H1 (cell line): ENCODE measurements at regions not wholly inside any gene's neighbourhood (a gene's known extent, or its start where the extent isn't known, plus 50 kb on each side); places are given as distances from the start of the nearest gene placed in this dataset.

Source experiments
- CTCF ChIA-PET: fragments of 300-600 bp; sonication (Branson Sonifier 250); formaldehyde crosslinking; loops from one replicate; lab custom pipeline; 2021; ENCODE audit not compliant: partially characterized antibody; lab: Charles Lee
- POLR2A ChIA-PET: fragments of 300-600 bp; sonication (Branson Sonifier 250); formaldehyde crosslinking; loops from one replicate; lab custom pipeline; 2021; ENCODE audit warnings: inconsistent platforms; ENCODE audit not compliant: partially characterized antibody; lab: Charles Lee
- DNase-seq, 2 experiments: peaks; one replicate each; pipeline versions ENCODE4 v3.0.0 to v3.0.0-alpha.2; 2010 to 2022; ENCODE audit warnings: low spot score in 2 of 2, low read depth in 1 of 2, mixed read lengths in 1 of 2
- FAIRE-seq: peaks from 2 replicates; lab custom pipeline; 2011; peaks lifted over from hg19 to GRCh38; lab: Jason Lieb, UNC
- H2AFZ ChIP-seq: 2 replicates; pipeline ENCODE4 v1.8.1; 2012; ENCODE audit warnings: low read length, inconsistent platforms
- H2AK5ac ChIP-seq: 2 replicates; pipeline ENCODE4 v1.6.1; 2013; ENCODE audit warnings: low read depth, low read length
- H2BK120ac ChIP-seq: replicated peaks from 2 replicates; pipeline ENCODE3; 2013; ENCODE audit warnings: low read depth, low read length, inconsistent platforms
- H2BK12ac ChIP-seq: 2 replicates; pipeline ENCODE4 v1.6.1; 2013; ENCODE audit warnings: low read depth, low read length
- H2BK15ac ChIP-seq: 2 replicates; pipeline ENCODE4 v1.6.1; 2013; ENCODE audit warnings: low read length
- H2BK20ac ChIP-seq: 2 replicates; pipeline ENCODE4 v1.6.1; 2013; ENCODE audit warnings: low read length
- H2BK5ac ChIP-seq: 2 replicates; pipeline ENCODE4 v1.6.1; 2013; ENCODE audit warnings: low read depth, low read length
- H3K14ac ChIP-seq: 2 replicates; pipeline ENCODE4 v1.6.1; 2013; ENCODE audit warnings: inconsistent platforms; ENCODE audit not compliant: insufficient read length
- H3K18ac ChIP-seq: 2 replicates; pipeline ENCODE4 v1.6.1; 2013; ENCODE audit warnings: low read length; ENCODE audit errors: extremely low read depth
- H3K23ac ChIP-seq: 2 replicates; pipeline ENCODE4 v1.6.1; 2013; ENCODE audit warnings: inconsistent platforms; ENCODE audit not compliant: insufficient read length
- H3K23me2 ChIP-seq: 2 replicates; pipeline ENCODE4 v1.6.1; 2013; ENCODE audit warnings: low read depth, low read length
- H3K27ac ChIP-seq: 2 replicates; pipeline ENCODE4 v1.6.1; 2011; ENCODE audit warnings: low read depth, low read length, inconsistent platforms
- H3K27me3 ChIP-seq, 4 experiments: replicated peaks in 1 of 4; 1 replicate in 1 of 4; 2 replicates in 3 of 4; pipeline versions ENCODE4 v1.6.1 to v1.8.1; 2011 to 2013; ENCODE audit warnings: low read length in 3 of 4, mild to moderate bottlenecking in 3 of 4, inconsistent platforms in 2 of 4, mixed read lengths in 2 of 4, moderate library complexity in 1 of 4; ENCODE audit not compliant: control insufficient read depth in 3 of 4, insufficient read depth in 3 of 4; ENCODE audit errors: extremely low read depth in 1 of 4
- H3K36me3 ChIP-seq, 4 experiments: 2 replicates each; pipeline versions ENCODE4 v1.6.1 to v1.8.1; 2011 to 2013; ENCODE audit warnings: mild to moderate bottlenecking in 4 of 4, low read length in 3 of 4, moderate library complexity in 2 of 4, control low read depth in 1 of 4, inconsistent platforms in 1 of 4; ENCODE audit not compliant: insufficient read depth in 4 of 4, control insufficient read depth in 2 of 4
- H3K4ac ChIP-seq: replicated peaks from 2 replicates; pipeline ENCODE3; 2013; ENCODE audit warnings: low read length, low read depth, mixed read lengths, inconsistent platforms; ENCODE audit not compliant: insufficient read length
- H3K4me1 ChIP-seq, 4 experiments: replicated peaks in 1 of 4; 1 replicate in 1 of 4; 2 replicates in 3 of 4; pipeline versions ENCODE4 v1.6.1 to v1.8.1; 2011 to 2013; ENCODE audit warnings: low read length in 3 of 4, inconsistent platforms in 2 of 4, mixed read lengths in 1 of 4; ENCODE audit not compliant: insufficient read depth in 4 of 4, control insufficient read depth in 3 of 4
- H3K4me2 ChIP-seq, 2 experiments: 2 replicates each; pipeline versions ENCODE4 v1.6.1 to v1.8.1; 2011 to 2013; ENCODE audit warnings: low read depth in 2 of 2, low read length in 2 of 2, control low read depth in 1 of 2, inconsistent platforms in 1 of 2, mild to moderate bottlenecking in 1 of 2; ENCODE audit not compliant: insufficient read depth in 1 of 2
- H3K4me3 ChIP-seq, 4 experiments: fragments of 200-600, 300-600 bp in 1 of 4; sonication (generic), shearing (Covaris generic), sonication (Bioruptor Twin) in 1 of 4; 2 replicates each; pipeline versions ENCODE4 v1.5.1 to v1.8.1; 2011 to 2016; ENCODE audit warnings: low read length in 4 of 4, low read depth in 3 of 4, control low read depth in 2 of 4, inconsistent platforms in 2 of 4, mild to moderate bottlenecking in 2 of 4, mixed read lengths in 1 of 4, moderate library complexity in 1 of 4; ENCODE audit not compliant: insufficient read depth in 2 of 4; ENCODE audit errors: extremely low read depth in 1 of 4
- H3K56ac ChIP-seq: replicated peaks from 2 replicates; pipeline ENCODE3; 2013; ENCODE audit warnings: low read depth, mild to moderate bottlenecking, mixed read lengths, low read length, inconsistent platforms; ENCODE audit not compliant: insufficient read length
- H3K79me1 ChIP-seq: 2 replicates; pipeline ENCODE4 v1.6.1; 2013; ENCODE audit warnings: low read depth, low read length, control low read depth
- H3K79me2 ChIP-seq, 2 experiments: 2 replicates each; pipeline versions ENCODE4 v1.6.1 to v1.8.1; 2012 to 2013; ENCODE audit warnings: low read length in 2 of 2, mild to moderate bottlenecking in 2 of 2, inconsistent platforms in 1 of 2; ENCODE audit not compliant: insufficient read depth in 2 of 2, control insufficient read depth in 1 of 2
- H3K9ac ChIP-seq, 4 experiments: replicated peaks in 1 of 4; 1 replicate in 1 of 4; 2 replicates in 3 of 4; pipeline versions ENCODE4 v1.6.1 to v1.8.1; 2011 to 2013; ENCODE audit warnings: low read depth in 3 of 4, low read length in 3 of 4, control low read depth in 2 of 4, mild to moderate bottlenecking in 2 of 4, moderate library complexity in 2 of 4, inconsistent platforms in 1 of 4; ENCODE audit errors: extremely low read depth in 1 of 4
- H3K9me3 ChIP-seq, 2 experiments: 2 replicates each; pipeline versions ENCODE4 v1.6.1 to v1.8.1; 2012 to 2013; ENCODE audit warnings: mild to moderate bottlenecking in 2 of 2, moderate library complexity in 2 of 2, control low read depth in 1 of 2, inconsistent platforms in 1 of 2, low read depth in 1 of 2, low read length in 1 of 2, mixed read lengths in 1 of 2; ENCODE audit not compliant: insufficient read depth in 2 of 2
- H4K20me1 ChIP-seq, 2 experiments: replicated peaks in 1 of 2; 2 replicates each; pipeline versions ENCODE3 to v1.8.1; 2011 to 2013; ENCODE audit warnings: inconsistent platforms in 2 of 2, low read length in 2 of 2, mild to moderate bottlenecking in 1 of 2; ENCODE audit not compliant: insufficient read depth in 2 of 2, control insufficient read depth in 1 of 2
- H4K5ac ChIP-seq: 2 replicates; pipeline ENCODE4 v1.6.1; 2013; ENCODE audit warnings: low read length, low read depth, mixed read lengths, inconsistent platforms; ENCODE audit not compliant: insufficient read length
- H4K8ac ChIP-seq: 2 replicates; pipeline ENCODE4 v1.8.0; 2013; ENCODE audit warnings: mild to moderate bottlenecking, moderate library complexity, low read length, inconsistent platforms; ENCODE audit not compliant: insufficient read depth; ENCODE audit errors: extremely low read depth
- H4K91ac ChIP-seq: replicated peaks from 2 replicates; pipeline ENCODE3; 2013; ENCODE audit warnings: low read length, mixed read lengths, inconsistent platforms; ENCODE audit not compliant: insufficient read length
- ATF2 ChIP-seq: IDR thresholded peaks from 2 replicates; pipeline ENCODE4 v1.6.1; 2012; ENCODE audit warnings: low read length, inconsistent platforms
- KDM5A ChIP-seq: fragments of 200-600 bp; IDR thresholded peaks from 2 replicates; pipeline ENCODE4 v1.7.1; 2012; ENCODE audit warnings: mild to moderate bottlenecking, low read length, inconsistent platforms, mixed read lengths
- SIRT6 ChIP-seq: IDR thresholded peaks from one replicate; pipeline ENCODE4 v1.7.1; 2012; ENCODE audit warnings: low read length, inconsistent platforms
- SP1 ChIP-seq: IDR thresholded peaks from 2 replicates; pipeline ENCODE4 v1.6.1; 2011; ENCODE audit warnings: low read depth, low read length
- TAF1 ChIP-seq: IDR thresholded peaks from 2 replicates; pipeline ENCODE4 v1.6.1; 2011; ENCODE audit warnings: mild to moderate bottlenecking, low read depth, low read length
- WGBS, 2 experiments: shearing (Covaris generic) in 1 of 2; methylation state at CpG; one replicate each; pipeline versions ENCODE4 v1.1.6 to v1.1.7; 2013 to 2015; ENCODE audit warnings: low lambda C conversion rate in 2 of 2, mixed read lengths in 2 of 2, inconsistent platforms in 1 of 2, low coverage in 1 of 2, missing lambda C conversion rate in 1 of 2; ENCODE audit not compliant: insufficient replicate concordance in 2 of 2, insufficient coverage in 1 of 2, insufficient read length in 1 of 2; ENCODE audit errors: extremely low coverage in 1 of 2, missing lambda C conversion rate in 1 of 2; 5-methylcytosine and 5-hydroxymethylcytosine counted together

DNA sequence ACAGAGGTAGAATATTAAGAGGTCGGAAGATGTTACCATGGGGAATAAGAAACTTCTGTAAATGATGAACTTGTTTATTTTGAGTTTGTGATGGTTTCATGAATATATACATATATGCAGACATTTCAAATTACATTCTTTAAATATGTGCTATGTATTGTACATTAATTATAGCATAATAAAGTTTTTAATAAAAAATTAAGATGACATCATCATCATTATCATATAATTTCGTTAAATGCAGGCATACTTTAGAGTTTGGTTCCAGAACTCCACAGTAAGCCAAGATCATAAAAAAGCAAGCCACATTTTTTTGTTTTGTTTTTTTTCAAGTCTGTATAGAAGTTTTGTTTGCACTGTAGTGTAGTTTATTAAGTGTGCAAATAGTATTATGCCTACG lies 1403.5 kb downstream of the EFNA5 start:
- no peak overlapping the region for H3K9ac ChIP-seq
- no peak overlapping the region for H2BK20ac ChIP-seq
- no peaks in the 10 kb centered on the region for H3K79me2 ChIP-seq
- no peak overlapping the region for H3K27ac ChIP-seq
- H4K20me1 ChIP-seq, result no peaks in the 10 kb centered on the region
- no peaks in the 10 kb centered on the region for H3K79me1 ChIP-seq
- CTCF ChIA-PET, result no interaction called here
- no peaks in the 10 kb centered on the region for H3K9me3 ChIP-seq
- H3K4me2 ChIP-seq, result no peak overlapping the region
- 94% methylated on average over 3 of the region's 3 CpGs; no CpG with 5 or more reads in 1 of the 2 experiments for WGBS, 2 experiments
- DNase-seq (no peak), FAIRE-seq (no peak)
- H2AK5ac ChIP-seq, result no peak overlapping the region
- H3K23ac ChIP-seq, result no peak overlapping the region
- no peak overlapping the region for H2BK15ac ChIP-seq
- no peaks in the 10 kb centered on the region for H3K27me3 ChIP-seq
- H3K36me3 ChIP-seq, result no peaks in the 10 kb centered on the region
- H4K91ac ChIP-seq, result no peak overlapping the region
- no peak overlapping the region for H3K4ac ChIP-seq
- no peaks in the 10 kb centered on the region for H3K4me1 ChIP-seq
- H4K8ac ChIP-seq, result no peak overlapping the region
- no peak overlapping the region for H2BK5ac ChIP-seq
- no peak for TF ChIP-seq ATF2
- TF ChIP-seq SP1, result no peak
- no peak for TF ChIP-seq TAF1
- no peak for TF ChIP-seq KDM5A
- no peak for TF ChIP-seq SIRT6
- no peak overlapping the region for H3K4me3 ChIP-seq
- no peak overlapping the region for H2AFZ ChIP-seq
- H2BK120ac ChIP-seq, result no peak overlapping the region
- no peak overlapping the region for H4K5ac ChIP-seq
- no peak overlapping the region for H3K18ac ChIP-seq
- POLR2A ChIA-PET, result no interaction called here
- H2BK12ac ChIP-seq, result no peak overlapping the region
- no peak overlapping the region for H3K14ac ChIP-seq
- no peak overlapping the region for H3K56ac ChIP-seq
- no peaks in the 10 kb centered on the region for H3K23me2 ChIP-seq
